ENCODE measurements at regions not wholly inside any gene's neighbourhood (a gene's known extent, or its start where the extent isn't known, plus 50 kb on each side); places are given as distances from the start of the nearest gene placed in this dataset.

DNA sequence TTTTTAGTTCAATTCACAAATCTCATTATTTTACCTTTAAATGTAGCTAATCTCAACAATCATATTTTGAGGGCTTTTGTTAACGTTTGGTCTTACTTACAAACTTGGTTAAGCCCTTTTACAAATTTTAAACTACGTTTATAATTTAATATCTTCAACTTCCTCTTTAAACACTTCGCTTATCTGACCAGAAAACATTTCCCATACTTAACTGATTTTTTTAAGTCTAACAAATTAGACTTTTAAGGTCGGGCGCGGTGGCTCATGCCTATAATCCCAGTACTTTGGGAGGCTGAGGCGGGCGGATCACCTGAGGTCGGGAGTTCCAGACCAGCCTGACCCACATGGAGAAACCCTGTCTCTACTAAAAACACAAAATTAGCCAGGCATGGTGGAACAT is 300.9 kb downstream of the LMX1A start:
- Histone ChIP-seq H4K20me1 (replicated peaks; ENCODE audit: control insufficient read depth, extremely low read depth, insufficient read depth, low read length) (no peaks in the 10 kb centered on the region), H3K9ac (replicated peaks; ENCODE audit: extremely low read depth, insufficient read depth, low read length) (no peak overlapping the region), H3K9me1 (replicated peaks; ENCODE audit: control insufficient read depth, extremely low read depth, insufficient read depth, low read length) (no peaks in the 10 kb centered on the region), H3K79me2 (ENCODE audit: control insufficient read depth, insufficient read depth, low read length) (no peaks in the 10 kb centered on the region), H3K4me2 (ENCODE audit: insufficient read depth, low read length) (no peak overlapping the region), H3K36me3 (ENCODE audit: control insufficient read depth in 2 of 2, extremely low read depth in 1 of 2, insufficient read depth in 2 of 2, low read length in 2 of 2) (no peaks in the 10 kb centered on the region), H3K9me3 (replicated peaks; ENCODE audit: control insufficient read depth, insufficient read depth, low read length) (no peaks in the 10 kb centered on the region), H3K4me3 (replicated peaks in 1 of 3; ENCODE audit: insufficient read depth in 1 of 3, low read depth in 1 of 3, low read length in 3 of 3) (no peak overlapping the region), H2AFZ (ENCODE audit: low read depth, low read length) (no peak overlapping the region), H3K27ac (ENCODE audit: insufficient read depth, low read depth, low read length) (no peak overlapping the region), H3K27me3 (ENCODE audit: control insufficient read depth in 2 of 2, insufficient read depth in 2 of 2, low read length in 2 of 2) (no peaks in the 10 kb centered on the region), H3K4me1 (ENCODE audit: control insufficient read depth, extremely low read depth, insufficient read depth, low read length) (no peaks in the 10 kb centered on the region)
- POLR2A ChIA-PET, result no interaction called here
- DNase-seq (ENCODE audit: low read depth, low spot score), result no peak
- BruUV-seq (replicated peaks), result no TSS peak
- TF ChIP-seq MYC (IDR thresholded peaks at IDR 0.05; ENCODE audit: low read depth, low read length) (no peak), CTCF (IDR thresholded peaks at IDR 0.05; ENCODE audit: extremely low read depth in 1 of 2, insufficient read depth in 1 of 2, low read depth in 1 of 2, low read length in 2 of 2) (no peak), MAX (IDR thresholded peaks at IDR 0.05; ENCODE audit: insufficient read depth, insufficient read length) (no peak), POLR2AphosphoS5 (IDR thresholded peaks at IDR 0.05; ENCODE audit: insufficient read depth, low read depth, low read length) (no peak), EZH2 (IDR thresholded peaks at IDR 0.05; ENCODE audit: borderline replicate concordance, low read depth, low read length, severe bottlenecking) (no peak), POLR2A (IDR thresholded peaks at IDR 0.05; ENCODE audit: low read depth, low read length) (no peak)
- intact Hi-C loops (cut with micrococcal nuclease) (no loop called here), dilution Hi-C loops (cut with MboI; ENCODE audit: extremely low pct_ligation_motif_present, low sequenced_read_pairs) (no loop called here)
- CTCF ChIA-PET, result no interaction called here
- no peak for FAIRE-seq

GRCh38 chr1:165054627-165055026 is 301.9 kb downstream of the LMX1A start:
- Histone ChIP-seq H3K4me3 (replicated peaks in 1 of 3; ENCODE audit: insufficient read depth in 1 of 3, low read depth in 1 of 3, low read length in 3 of 3) (no peak overlapping the region), H3K9ac (replicated peaks; ENCODE audit: extremely low read depth, insufficient read depth, low read length) (no peak overlapping the region), H3K9me3 (replicated peaks; ENCODE audit: control insufficient read depth, insufficient read depth, low read length) (no peaks in the 10 kb centered on the region), H3K4me2 (ENCODE audit: insufficient read depth, low read length) (no peak overlapping the region), H3K9me1 (replicated peaks; ENCODE audit: control insufficient read depth, extremely low read depth, insufficient read depth, low read length) (no peaks in the 10 kb centered on the region), H2AFZ (ENCODE audit: low read depth, low read length) (no peak overlapping the region), H3K4me1 (ENCODE audit: control insufficient read depth, extremely low read depth, insufficient read depth, low read length) (no peaks in the 10 kb centered on the region), H3K36me3 (ENCODE audit: control insufficient read depth in 2 of 2, extremely low read depth in 1 of 2, insufficient read depth in 2 of 2, low read length in 2 of 2) (no peaks in the 10 kb centered on the region), H4K20me1 (replicated peaks; ENCODE audit: control insufficient read depth, extremely low read depth, insufficient read depth, low read length) (no peaks in the 10 kb centered on the region), H3K27ac (ENCODE audit: insufficient read depth, low read depth, low read length) (no peak overlapping the region), H3K27me3 (ENCODE audit: control insufficient read depth in 2 of 2, insufficient read depth in 2 of 2, low read length in 2 of 2) (no peaks in the 10 kb centered on the region), H3K79me2 (ENCODE audit: control insufficient read depth, insufficient read depth, low read length) (no peaks in the 10 kb centered on the region)
- TF ChIP-seq MAX (IDR thresholded peaks at IDR 0.05; ENCODE audit: insufficient read depth, insufficient read length), result no peak
- TF ChIP-seq POLR2A (IDR thresholded peaks at IDR 0.05; ENCODE audit: low read depth, low read length), result no peak
- no peak for TF ChIP-seq JUN (IDR thresholded peaks at IDR 0.05; ENCODE audit: borderline replicate concordance, insufficient read depth, insufficient read length, low read depth)
- no peak for TF ChIP-seq FOS (IDR thresholded peaks at IDR 0.05; ENCODE audit: borderline replicate concordance, insufficient read depth, low read length)
- TF ChIP-seq EZH2 (IDR thresholded peaks at IDR 0.05; ENCODE audit: borderline replicate concordance, low read depth, low read length, severe bottlenecking), result no peak
- no peak for TF ChIP-seq CTCF (IDR thresholded peaks at IDR 0.05; ENCODE audit: extremely low read depth in 1 of 2, insufficient read depth in 1 of 2, low read depth in 1 of 2, low read length in 2 of 2)
- no peak for TF ChIP-seq POLR2AphosphoS5 (IDR thresholded peaks at IDR 0.05; ENCODE audit: insufficient read depth, low read depth, low read length)
- TF ChIP-seq MYC (IDR thresholded peaks at IDR 0.05; ENCODE audit: low read depth, low read length), result no peak
- TF ChIP-seq GATA2 (IDR thresholded peaks at IDR 0.05; ENCODE audit: insufficient read depth, insufficient read length, low read depth, low read length), result no peak
- no TSS peak for BruUV-seq (replicated peaks)
- CTCF ChIA-PET, result no interaction called here
- POLR2A ChIA-PET, result no interaction called here
- intact Hi-C loops (cut with micrococcal nuclease), result no loop called here
- no peak for FAIRE-seq
- dilution Hi-C loops (cut with MboI; ENCODE audit: extremely low pct_ligation_motif_present, low sequenced_read_pairs), result no loop called here
- DNase-seq (ENCODE audit: low read depth, low spot score), result no peak

Data from endothelial cell of umbilical vein (primary cell).